Endothelial cell of umbilical vein (primary cell): ENCODE measurements at regions not wholly inside any gene's neighbourhood (a gene's known extent, or its start where the extent isn't known, plus 50 kb on each side); places are given as distances from the start of the nearest gene placed in this dataset.

Experiments used
- EZH2 ChIP-seq: IDR thresholded peaks from 2 replicates; pipeline ENCODE4 v1.6.1; 2012; ENCODE audit warnings: borderline replicate concordance, low read depth, mild to moderate bottlenecking, moderate library complexity, low read length, inconsistent platforms; ENCODE audit not compliant: severe bottlenecking
- FOS ChIP-seq: IDR thresholded peaks from 2 replicates; pipeline ENCODE4 v1.6.1; 2011; ENCODE audit warnings: mild to moderate bottlenecking, low read length, moderate library complexity, borderline replicate concordance; ENCODE audit not compliant: insufficient read depth
- GATA2 ChIP-seq: IDR thresholded peaks from 2 replicates; pipeline ENCODE4 v1.7.0; 2011; ENCODE audit warnings: low read depth, mild to moderate bottlenecking, moderate library complexity, mixed read lengths, low read length; ENCODE audit not compliant: insufficient read length, insufficient read depth
- JUN ChIP-seq: IDR thresholded peaks from 2 replicates; pipeline ENCODE4 v1.6.1; 2011; ENCODE audit warnings: borderline replicate concordance, low read depth; ENCODE audit not compliant: insufficient read length, insufficient read depth
- MYC ChIP-seq: IDR thresholded peaks from one replicate; pipeline ENCODE4 v1.6.1; 2011; ENCODE audit warnings: mild to moderate bottlenecking, low read depth, low read length
- POLR2A ChIP-seq: IDR thresholded peaks from 2 replicates; pipeline ENCODE4 v1.6.1; 2012; ENCODE audit warnings: low read depth, mild to moderate bottlenecking, control low read depth, low read length
- POLR2AphosphoS5 ChIP-seq: IDR thresholded peaks from 2 replicates; pipeline ENCODE4 v1.6.1; 2012; ENCODE audit warnings: low read depth, mild to moderate bottlenecking, control low read depth, low read length, moderate library complexity; ENCODE audit not compliant: insufficient read depth
- TF ChIP-seq, protein P1 (sequence below), 2 donors: IDR thresholded peaks; 1 replicate in 1 of 2; 2 replicates in 1 of 2; pipeline ENCODE4 v1.5.1; 2011; ENCODE audit warnings: low read length in 2 of 2, mild to moderate bottlenecking in 2 of 2, moderate library complexity in 2 of 2, control low read depth in 1 of 2, inconsistent platforms in 1 of 2, low read depth in 1 of 2; ENCODE audit not compliant: insufficient read depth in 1 of 2; ENCODE audit errors: extremely low read depth in 1 of 2
- TF ChIP-seq, protein P2 (sequence below): IDR thresholded peaks from 2 replicates; pipeline ENCODE4 v1.6.1; 2011; ENCODE audit not compliant: insufficient read depth, insufficient read length

DNA sequence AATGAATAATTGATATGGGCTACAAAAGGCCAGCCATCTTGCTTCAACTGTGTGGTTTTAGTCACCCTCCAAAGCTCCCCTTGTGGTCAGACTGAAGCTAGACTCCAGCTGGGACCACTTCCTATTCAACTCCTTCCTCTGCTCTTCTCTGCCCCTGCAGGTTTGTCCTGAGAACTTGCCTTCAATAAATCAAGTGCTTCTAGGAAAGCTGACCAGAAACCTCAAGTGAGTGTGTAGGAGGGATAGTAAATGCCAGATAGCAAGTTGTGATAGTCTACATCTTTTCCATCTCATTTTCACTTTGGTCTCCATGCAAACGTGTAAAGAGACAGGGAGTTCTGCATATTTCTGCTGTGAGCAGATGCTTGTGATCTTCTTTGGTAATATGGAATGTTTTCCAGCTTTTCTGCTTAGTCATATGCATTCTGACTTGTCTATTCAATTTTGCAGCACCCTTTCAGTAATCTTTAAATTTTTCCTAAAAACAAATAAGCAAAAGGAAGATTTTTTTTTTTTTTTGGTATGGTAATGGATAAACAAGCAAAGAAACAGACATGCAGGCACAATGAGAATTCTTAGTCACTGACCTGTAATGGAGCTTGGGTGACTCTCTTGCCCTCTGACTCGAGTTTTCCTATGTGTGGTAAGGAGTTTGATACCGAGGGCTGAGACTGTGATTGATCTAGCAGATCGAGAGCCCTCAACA lies 201.3 kb upstream of the BTBD3 start:
- TF ChIP-seq POLR2A (no peak), JUN (no peak), EZH2 (no peak), FOS (no peak), POLR2AphosphoS5 (no peak), GATA2 (no peak), MYC (no peak)
- TF ChIP-seq, protein P1, sequence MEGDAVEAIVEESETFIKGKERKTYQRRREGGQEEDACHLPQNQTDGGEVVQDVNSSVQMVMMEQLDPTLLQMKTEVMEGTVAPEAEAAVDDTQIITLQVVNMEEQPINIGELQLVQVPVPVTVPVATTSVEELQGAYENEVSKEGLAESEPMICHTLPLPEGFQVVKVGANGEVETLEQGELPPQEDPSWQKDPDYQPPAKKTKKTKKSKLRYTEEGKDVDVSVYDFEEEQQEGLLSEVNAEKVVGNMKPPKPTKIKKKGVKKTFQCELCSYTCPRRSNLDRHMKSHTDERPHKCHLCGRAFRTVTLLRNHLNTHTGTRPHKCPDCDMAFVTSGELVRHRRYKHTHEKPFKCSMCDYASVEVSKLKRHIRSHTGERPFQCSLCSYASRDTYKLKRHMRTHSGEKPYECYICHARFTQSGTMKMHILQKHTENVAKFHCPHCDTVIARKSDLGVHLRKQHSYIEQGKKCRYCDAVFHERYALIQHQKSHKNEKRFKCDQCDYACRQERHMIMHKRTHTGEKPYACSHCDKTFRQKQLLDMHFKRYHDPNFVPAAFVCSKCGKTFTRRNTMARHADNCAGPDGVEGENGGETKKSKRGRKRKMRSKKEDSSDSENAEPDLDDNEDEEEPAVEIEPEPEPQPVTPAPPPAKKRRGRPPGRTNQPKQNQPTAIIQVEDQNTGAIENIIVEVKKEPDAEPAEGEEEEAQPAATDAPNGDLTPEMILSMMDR (IDR thresholded peaks at IDR 0.05; ENCODE audit: extremely low read depth in 1 of 2, insufficient read depth in 1 of 2, low read depth in 1 of 2, low read length in 2 of 2), result peak; percentile 43 to 49
- TF ChIP-seq, protein P2, sequence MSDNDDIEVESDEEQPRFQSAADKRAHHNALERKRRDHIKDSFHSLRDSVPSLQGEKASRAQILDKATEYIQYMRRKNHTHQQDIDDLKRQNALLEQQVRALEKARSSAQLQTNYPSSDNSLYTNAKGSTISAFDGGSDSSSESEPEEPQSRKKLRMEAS, result no peak
